Adrenal gland (tissue), 9 donors: ENCODE measurements at regions not wholly inside any gene's neighbourhood (a gene's known extent, or its start where the extent isn't known, plus 50 kb on each side); places are given as distances from the start of the nearest gene placed in this dataset.

Experiments used
- DNase-seq, 7 donors: peaks; one replicate each; pipeline ENCODE4 v3.0.0-alpha.2; 2019 to 2020
- H3K27ac ChIP-seq, 5 donors: fragments of 200-600 bp; sonication (generic) in 4 of 5; 1 replicate in 3 of 5; 2 replicates in 2 of 5; pipeline versions ENCODE4 v1.5.1 to v1.8.0; 2016 to 2020; ENCODE audit warnings: mild to moderate bottlenecking in 1 of 5
- H3K27me3 ChIP-seq: fragments of 200-600 bp; 2 replicates; pipeline ENCODE4 v1.8.0; 2021
- H3K36me3 ChIP-seq, 2 donors: fragments of 200-600 bp; replicated peaks in 1 of 2; 1 replicate in 1 of 2; 2 replicates in 1 of 2; pipeline versions ENCODE4 v1.5.1 to v1.8.0; 2018 to 2022
- H3K4me1 ChIP-seq, 2 donors: fragments of 200-600 bp; replicated peaks in 1 of 2; 1 replicate in 1 of 2; 2 replicates in 1 of 2; pipeline versions ENCODE4 v1.5.1 to v1.8.0; 2018 to 2021
- H3K4me3 ChIP-seq, 4 donors: fragments of 200-600 bp; sonication (generic) in 3 of 4; one replicate each; pipeline ENCODE4 v1.5.1; 2016 to 2018
- H3K9me3 ChIP-seq, 3 donors: fragments of 200-600 bp; sonication (generic) in 1 of 3; replicated peaks in 1 of 3; 1 replicate in 2 of 3; 2 replicates in 1 of 3; pipeline versions ENCODE4 v1.5.1 to v1.8.0; 2016 to 2021
- POLR2A ChIP-seq, 2 donors: fragments of 450-650 bp; IDR thresholded peaks; one replicate each; pipeline ENCODE4 v1.6.1; 2017; ENCODE audit warnings: antibody characterized with exemption in 2 of 2, mild to moderate bottlenecking in 2 of 2, moderate library complexity in 1 of 2
- WGBS, 4 donors: extraction: QIAGEN DNeasy Blood & Tissue Kit in 2 of 4; methylation state at CpG; one replicate each; pipeline versions ENCODE4 v1.1.5 to v1.1.7; 2013 to 2017; 5-methylcytosine and 5-hydroxymethylcytosine counted together
- intact Hi-C, 2 donors: fragments of 100-400 bp; cut with DNase I; formaldehyde crosslinking; loops; one replicate each; pipeline versions ENCODE4 v1.14.1 to v1.15.0; 2022 to 2023
- TF ChIP-seq, protein P1 (sequence below), 6 experiments: fragments of 450-650 bp in 4 of 6; fragments of 200-600 bp in 2 of 6; sonication (generic) in 1 of 6; IDR thresholded peaks; 1 replicate in 5 of 6; 2 replicates in 1 of 6; pipeline versions ENCODE4 v1.5.1 to v1.8.0; 2016 to 2021; ENCODE audit warnings: antibody characterized with exemption in 6 of 6, mild to moderate bottlenecking in 2 of 6, moderate library complexity in 1 of 6
- donor health status: healthy with polysubstance abuse.
- donor health status: Bipolar disorder and iron deficiency.
- donor health status: DM: yes; HTN: yes; CAD: no.
- donor health status: DM: no; HTN: no; CAD: no.
- donor health status: DM: no; HTN: no; CAD: no.

DNA sequence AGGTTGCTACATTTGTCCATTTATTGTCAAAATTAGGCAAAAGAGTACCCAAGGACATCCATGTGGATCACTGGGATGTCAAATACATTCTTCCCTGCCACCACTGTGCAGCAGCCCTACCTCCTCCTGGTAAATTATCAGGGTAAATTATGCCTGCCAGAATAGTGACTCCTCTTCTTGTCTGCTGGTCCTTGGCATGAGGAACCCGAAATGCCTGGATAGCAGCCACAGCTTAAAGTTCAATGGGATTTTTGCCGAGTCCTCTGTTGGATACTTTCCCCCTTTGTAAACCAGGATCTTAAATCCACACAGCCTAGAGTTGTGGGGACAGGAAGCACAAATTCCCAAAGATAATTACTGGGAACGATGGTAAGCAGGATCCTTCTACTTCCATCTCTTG lies 173.3 kb downstream of the RFX6 start:
- no peak overlapping the region for H3K4me3 ChIP-seq
- no peaks in the 10 kb centered on the region for H3K4me1 ChIP-seq
- no peaks in the 10 kb centered on the region for H3K9me3 ChIP-seq
- no peak for DNase-seq
- WGBS, 4 donors = 73 to 78% (median 76%) methylated on average over 3 of the region's 3 CpGs
- no peak overlapping the region for H3K27ac ChIP-seq
- no peaks in the 10 kb centered on the region for H3K36me3 ChIP-seq
- no peaks in the 10 kb centered on the region for H3K27me3 ChIP-seq
- intact Hi-C loops = no loop called here
- TF ChIP-seq POLR2A (IDR thresholded peaks at IDR 0.05) = no peak
- TF ChIP-seq, protein P1, sequence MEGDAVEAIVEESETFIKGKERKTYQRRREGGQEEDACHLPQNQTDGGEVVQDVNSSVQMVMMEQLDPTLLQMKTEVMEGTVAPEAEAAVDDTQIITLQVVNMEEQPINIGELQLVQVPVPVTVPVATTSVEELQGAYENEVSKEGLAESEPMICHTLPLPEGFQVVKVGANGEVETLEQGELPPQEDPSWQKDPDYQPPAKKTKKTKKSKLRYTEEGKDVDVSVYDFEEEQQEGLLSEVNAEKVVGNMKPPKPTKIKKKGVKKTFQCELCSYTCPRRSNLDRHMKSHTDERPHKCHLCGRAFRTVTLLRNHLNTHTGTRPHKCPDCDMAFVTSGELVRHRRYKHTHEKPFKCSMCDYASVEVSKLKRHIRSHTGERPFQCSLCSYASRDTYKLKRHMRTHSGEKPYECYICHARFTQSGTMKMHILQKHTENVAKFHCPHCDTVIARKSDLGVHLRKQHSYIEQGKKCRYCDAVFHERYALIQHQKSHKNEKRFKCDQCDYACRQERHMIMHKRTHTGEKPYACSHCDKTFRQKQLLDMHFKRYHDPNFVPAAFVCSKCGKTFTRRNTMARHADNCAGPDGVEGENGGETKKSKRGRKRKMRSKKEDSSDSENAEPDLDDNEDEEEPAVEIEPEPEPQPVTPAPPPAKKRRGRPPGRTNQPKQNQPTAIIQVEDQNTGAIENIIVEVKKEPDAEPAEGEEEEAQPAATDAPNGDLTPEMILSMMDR (IDR thresholded peaks at IDR 0.05) = no peak

DNA sequence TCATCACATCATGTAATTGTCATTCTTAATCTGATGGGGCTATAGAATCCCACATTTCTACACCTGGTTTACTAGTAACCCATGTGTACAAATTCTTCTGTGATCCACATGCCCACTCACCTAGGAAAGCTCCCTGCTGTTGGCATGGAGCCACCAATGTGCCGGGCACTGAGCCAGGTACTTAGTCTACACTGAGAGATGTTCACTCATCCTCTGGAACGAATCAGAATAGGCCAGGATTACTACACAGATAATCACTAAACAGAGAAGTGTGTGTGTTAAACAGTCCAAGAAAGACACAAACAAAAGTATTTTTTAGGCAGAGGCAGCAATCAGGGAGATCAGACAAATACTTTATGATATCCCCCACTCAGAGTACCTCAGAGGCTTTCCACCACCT lies 193.2 kb upstream of the VGLL2 start:
- intact Hi-C loops = no loop called here
- H3K27me3 ChIP-seq = no peaks in the 10 kb centered on the region
- H3K27ac ChIP-seq = no peak overlapping the region
- 33 to 56% (median 41%) methylated on average over 2 of the region's 2 CpGs for WGBS, 4 donors
- no peaks in the 10 kb centered on the region for H3K9me3 ChIP-seq
- H3K4me3 ChIP-seq = no peak overlapping the region
- H3K36me3 ChIP-seq = no peaks in the 10 kb centered on the region
- DNase-seq = no peak
- no peaks in the 10 kb centered on the region for H3K4me1 ChIP-seq
- TF ChIP-seq, protein P1 (IDR thresholded peaks at IDR 0.05) = no peak
- no peak for TF ChIP-seq POLR2A (IDR thresholded peaks at IDR 0.05)

GRCh38 chr6:117072781-117073180 lies 192.6 kb upstream of the VGLL2 start:
- no peak overlapping the region for H3K27ac ChIP-seq
- 39 to 52% (median 48%) methylated on average over 5 of the region's 5 CpGs for whole genome bisulfite sequencing, 4 donors
- intact Hi-C loops = no loop called here

DNA sequence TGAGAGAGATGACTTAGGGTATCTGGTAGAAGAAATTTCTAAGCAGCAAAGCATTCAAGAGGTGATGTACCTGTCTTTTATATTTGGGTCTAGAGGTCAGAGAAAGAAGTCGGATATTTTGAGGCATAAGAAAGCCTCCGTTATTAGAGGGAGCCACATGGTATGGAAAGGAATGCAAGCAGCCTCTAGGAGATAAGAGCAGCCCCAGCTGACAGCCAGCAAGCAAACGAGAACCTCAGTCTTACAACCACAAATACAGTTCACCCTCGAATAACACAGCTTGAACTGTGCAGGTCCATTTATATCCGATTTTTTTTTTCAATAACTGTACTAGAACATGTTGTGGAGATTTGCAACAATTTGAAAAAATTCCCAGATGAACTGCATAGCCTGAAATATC lies 190.7 kb upstream of the VGLL2 start:
- Histone ChIP-seq H3K36me3 (no peaks in the 10 kb centered on the region), H3K4me3 (no peak overlapping the region), H3K27ac (no peak overlapping the region), H3K9me3 (no peaks in the 10 kb centered on the region), H3K27me3 (no peaks in the 10 kb centered on the region), H3K4me1 (no peaks in the 10 kb centered on the region)
- no peak for DNase-seq
- intact Hi-C loops = no loop called here
- 31 to 44% (median 33%) methylated on average over 5 of the region's 5 CpGs for WGBS, 4 donors
- TF ChIP-seq POLR2A (IDR thresholded peaks at IDR 0.05) = no peak
- TF ChIP-seq, protein P1 (IDR thresholded peaks at IDR 0.05) = no peak

More at GRCh38 chr6:117072781-117073180, 192.6 kb upstream of the VGLL2 start:
- DNase-seq = no peak
- TF ChIP-seq POLR2A (IDR thresholded peaks at IDR 0.05) = no peak
- TF ChIP-seq, protein P1 (IDR thresholded peaks at IDR 0.05) = no peak
- Histone ChIP-seq H3K4me3 (no peak overlapping the region), H3K4me1 (no peaks in the 10 kb centered on the region), H3K9me3 (no peaks in the 10 kb centered on the region), H3K36me3 (no peaks in the 10 kb centered on the region), H3K27me3 (no peaks in the 10 kb centered on the region)
